Erythroblast (primary cell): ENCODE measurements at regions not wholly inside any gene's neighbourhood (a gene's known extent, or its start where the extent isn't known, plus 50 kb on each side); places are given as distances from the start of the nearest gene placed in this dataset.

ENCODE experiments used
- GATA1 ChIP-seq: IDR thresholded peaks from 2 replicates; pipeline ENCODE4 v1.6.1; 2011; ENCODE audit warnings: low read depth, mild to moderate bottlenecking, control low read depth, low read length, moderate library complexity
- POLR2A ChIP-seq: IDR thresholded peaks from 2 replicates; pipeline ENCODE4 v1.6.1; 2011; ENCODE audit warnings: mild to moderate bottlenecking, low read length

DNA sequence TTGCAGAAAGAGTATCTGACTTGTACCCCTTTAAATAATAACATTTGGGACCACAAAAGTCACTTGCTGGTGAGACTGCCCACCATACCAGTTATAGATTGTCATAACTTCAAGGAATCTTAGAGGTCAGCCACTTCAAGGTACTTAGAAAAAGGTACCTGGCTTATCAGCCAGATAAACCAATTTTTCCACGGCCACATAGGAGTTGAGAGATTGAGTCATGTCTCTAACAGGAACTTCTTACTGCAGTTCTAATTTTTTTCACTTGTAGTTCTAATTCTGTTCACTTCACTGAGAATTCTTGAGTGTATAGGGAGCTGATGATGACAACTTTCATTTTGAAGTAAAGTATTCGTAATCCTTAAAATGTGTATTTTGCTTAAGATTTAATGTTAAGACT lies 317.1 kb upstream of the CBLB start:
- TF ChIP-seq POLR2A (no peak), GATA1 (no peak)
